ENCODE measurements at regions not wholly inside any gene's neighbourhood (a gene's known extent, or its start where the extent isn't known, plus 50 kb on each side); places are given as distances from the start of the nearest gene placed in this dataset.

GRCh38 chr10:25707976-25708671 is 225.9 kb upstream of the MYO3A start:
- DNase-seq (no peak), ATAC-seq (no peak)
- no peak for TF ChIP-seq CTCF (IDR thresholded peaks at IDR 0.05)
- Histone ChIP-seq H3K27ac (no peak overlapping the region), H3K9me3 (no peaks in the 10 kb centered on the region), H3K4me3 (no peak overlapping the region), H3K4me1 (no peaks in the 10 kb centered on the region), H3K27me3 (peaks cover 0 to 4% (median 0%) of the 10 kb centered on the region in 7 donors), H3K36me3 (no peaks in the 10 kb centered on the region)
- intact Hi-C loops (cut with DNase I), result no loop called here
- 81 to 84% methylated on average over 8 of the region's 8 CpGs for WGBS, 2 donors

DNA sequence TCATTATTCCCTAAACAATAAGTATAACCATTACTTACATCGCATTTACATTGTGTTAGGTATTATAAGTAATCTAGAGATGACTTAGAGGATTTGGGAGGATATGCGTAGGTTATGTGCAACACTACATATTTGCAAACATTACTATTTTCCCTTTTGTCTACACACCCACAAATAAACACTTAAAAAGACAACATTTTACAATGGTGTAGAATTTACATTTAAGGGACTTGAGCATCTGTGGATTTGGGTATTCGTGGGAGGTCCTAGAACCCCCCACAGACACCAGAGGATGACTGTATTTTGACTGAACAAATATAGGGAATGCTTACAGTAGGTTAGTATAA is 220.2 kb upstream of the MYO3A start:
- Histone ChIP-seq H3K4me3 (no peak overlapping the region), H3K36me3 (no peaks in the 10 kb centered on the region), H3K9me3 (no peaks in the 10 kb centered on the region), H3K4me1 (no peaks in the 10 kb centered on the region), H3K27me3 (peaks cover 0 to 13% (median 3%) of the 10 kb centered on the region in 7 donors), H3K27ac (no peak overlapping the region)
- DNase-seq (no peak), ATAC-seq (no peak)
- 88 to 94% methylated on average over 3 of the region's 3 CpGs for WGBS, 2 donors
- intact Hi-C loops (cut with DNase I), result loop anchor here in 2 of 10 donors (5.0 to 10.0 kb wide), 2 partner anchors 599 to 602 kb away; no protein-coding TSS in a partner anchor
- no peak for TF ChIP-seq CTCF (IDR thresholded peaks at IDR 0.05)

- Histone ChIP-seq H3K9me3 (no peaks in the 10 kb centered on the region), H3K27ac (no peak overlapping the region), H3K36me3 (no peaks in the 10 kb centered on the region), H3K27me3 (peaks cover 0 to 12% (median 7%) of the 10 kb centered on the region in 7 donors), H3K4me1 (no peaks in the 10 kb centered on the region), H3K4me3 (no peak overlapping the region)
- 88 to 92% methylated on average over 1 of the region's 1 CpG for WGBS, 2 donors
- intact Hi-C loops (cut with DNase I), result loop anchor here in 1 of 10 donors (10.0 kb wide), 1 partner anchor 831 kb away; no protein-coding TSS in a partner anchor
- no peak for TF ChIP-seq CTCF (IDR thresholded peaks at IDR 0.05)
- ATAC-seq, result no peak
- DNase-seq, result no peak
These were observed 209.8 kb upstream of the MYO3A start for GRCh38 chr10:25724241-25724640.

DNA sequence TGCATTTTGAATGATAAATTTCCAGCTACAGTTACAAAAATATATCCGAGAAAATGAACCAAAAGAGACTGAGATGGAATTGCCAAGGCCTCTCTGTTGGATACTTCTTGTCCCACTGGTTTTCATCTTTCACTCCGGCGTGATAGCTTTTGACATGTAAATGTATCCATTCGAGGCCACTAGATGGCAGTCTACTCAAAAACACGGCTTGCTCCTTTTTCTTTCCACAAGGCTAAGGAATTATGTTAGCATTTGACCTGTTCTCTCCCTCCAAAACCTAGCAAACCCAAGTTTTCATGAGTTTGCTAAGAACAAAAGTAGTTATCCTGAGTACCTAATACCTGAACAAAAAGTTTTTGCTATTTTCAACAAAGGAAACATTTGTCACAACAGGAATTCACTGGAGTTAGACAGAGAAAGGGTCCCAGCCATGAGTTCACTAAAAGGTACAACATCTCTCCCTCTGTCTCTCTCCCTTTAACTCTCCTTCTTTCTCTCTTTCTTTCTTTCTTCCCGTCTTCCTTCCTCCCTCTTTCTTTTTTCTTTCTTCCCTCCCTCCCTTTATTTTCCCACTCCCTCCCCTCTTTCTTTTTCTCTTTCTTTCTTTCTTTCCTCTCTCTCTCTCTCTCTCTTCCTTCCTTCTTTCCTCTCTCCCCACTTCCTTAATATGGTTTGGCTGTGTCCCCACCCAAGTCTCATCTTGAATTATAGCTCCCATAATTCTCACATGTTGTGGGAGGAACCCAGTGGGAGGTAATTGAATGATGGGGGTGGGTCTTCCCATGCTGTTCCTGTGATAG is 207.9 kb upstream of the MYO3A start:
- intact Hi-C loops (cut with DNase I), result loop anchor here in 1 of 10 donors (10.0 kb wide), 1 partner anchor 829 kb away; no protein-coding TSS in a partner anchor
- no peak for ATAC-seq
- peaks cover 0 to 15% (median 7%) of the 10 kb centered on the region in 7 donors for H3K27me3 ChIP-seq
- H3K27ac ChIP-seq, result no peak overlapping the region
- WGBS, 2 donors, result 3 to 8% methylated on average over 6 of the region's 6 CpGs
- peak in 1 of 2 donors; percentile 18 for DNase-seq
- H3K4me1 ChIP-seq, result no peaks in the 10 kb centered on the region
- H3K9me3 ChIP-seq, result no peaks in the 10 kb centered on the region
- H3K36me3 ChIP-seq, result no peaks in the 10 kb centered on the region
- no peak overlapping the region for H3K4me3 ChIP-seq
- peak; percentile 35 to 76 (median 66) for TF ChIP-seq CTCF (IDR thresholded peaks at IDR 0.05)

Data from heart right ventricle (tissue), 16 donors.